ENCODE measurements at regions not wholly inside any gene's neighbourhood (a gene's known extent, or its start where the extent isn't known, plus 50 kb on each side); places are given as distances from the start of the nearest gene placed in this dataset.

GRCh38 chr18:75859533-75859932 lies 432.0 kb upstream of the SMIM21 start:
- no peak overlapping the region for H3K9ac ChIP-seq (ENCODE audit: insufficient read depth, low read length, poor library complexity, severe bottlenecking)
- H3K79me2 ChIP-seq (ENCODE audit: insufficient read depth, low read length) = no peaks in the 10 kb centered on the region
- H3K27ac ChIP-seq (ENCODE audit: low read depth in 1 of 2, low read length in 2 of 2) = no peak overlapping the region
- Mint-ChIP-seq H3K27me3 (ENCODE audit: low read depth in 3 of 3) (peaks cover 3 to 11% (median 8%) of the 10 kb centered on the region in 3 donors), H3K27ac (no peak overlapping the region), H3K4me1 (no peaks in the 10 kb centered on the region), H3K9me3 (peaks cover 0 to 12% (median 2%) of the 10 kb centered on the region in 7 donors), H3K4me3 (no peak overlapping the region), H3K36me3 (no peaks in the 10 kb centered on the region)
- no peaks in the 10 kb centered on the region for H3K4me1 ChIP-seq (ENCODE audit: control insufficient read depth in 1 of 2, insufficient read depth in 2 of 2, low read length in 2 of 2)
- H3K36me3 ChIP-seq (replicated peaks in 1 of 2; ENCODE audit: control insufficient read depth in 1 of 2, insufficient read depth in 2 of 2, low read length in 2 of 2) = no peaks in the 10 kb centered on the region
- no peak overlapping the region for H3K4me2 ChIP-seq (replicated peaks; ENCODE audit: extremely low read depth, low read length, poor library complexity, severe bottlenecking)
- WGBS (ENCODE audit: insufficient coverage) = 76% methylated on average over 4 of the region's 5 CpGs
- no peak overlapping the region for H2AFZ ChIP-seq (ENCODE audit: insufficient read depth, low read depth, low read length, poor library complexity, severe bottlenecking)
- peaks cover 0 to 8% of the 10 kb centered on the region in 2 donors for H3K9me3 ChIP-seq (replicated peaks in 1 of 2; ENCODE audit: control insufficient read depth in 1 of 2, insufficient read depth in 1 of 2, low read length in 2 of 2)
- no peak for TF ChIP-seq CTCF (IDR thresholded peaks at IDR 0.05)
- no peak for DNase-seq
- intact Hi-C loops (cut with micrococcal nuclease) = no loop called here
- H4K20me1 ChIP-seq (ENCODE audit: insufficient read depth, low read length) = no peaks in the 10 kb centered on the region
- H3K27me3 ChIP-seq (ENCODE audit: control insufficient read depth in 2 of 2, insufficient read depth in 2 of 2, low read length in 2 of 2) = no peaks in the 10 kb centered on the region
- no peak overlapping the region for H3K4me3 ChIP-seq (replicated peaks in 1 of 3; ENCODE audit: low read depth in 2 of 3, low read length in 3 of 3)

GRCh38 chr18:75858754-75859153 lies 431.3 kb upstream of the SMIM21 start:
- H3K4me1 ChIP-seq (ENCODE audit: control insufficient read depth in 1 of 2, insufficient read depth in 2 of 2, low read length in 2 of 2) = no peaks in the 10 kb centered on the region
- H3K27me3 ChIP-seq (ENCODE audit: control insufficient read depth in 2 of 2, insufficient read depth in 2 of 2, low read length in 2 of 2) = no peaks in the 10 kb centered on the region
- no peak for DNase-seq
- no peak overlapping the region for H3K9ac ChIP-seq (ENCODE audit: insufficient read depth, low read length, poor library complexity, severe bottlenecking)
- H3K9me3 Mint-ChIP-seq = peaks cover 0 to 16% (median 2%) of the 10 kb centered on the region in 7 donors
- no peaks in the 10 kb centered on the region for H3K36me3 ChIP-seq (replicated peaks in 1 of 2; ENCODE audit: control insufficient read depth in 1 of 2, insufficient read depth in 2 of 2, low read length in 2 of 2)
- peaks cover 0 to 8% of the 10 kb centered on the region in 2 donors for H3K9me3 ChIP-seq (replicated peaks in 1 of 2; ENCODE audit: control insufficient read depth in 1 of 2, insufficient read depth in 1 of 2, low read length in 2 of 2)
- H4K20me1 ChIP-seq (ENCODE audit: insufficient read depth, low read length) = no peaks in the 10 kb centered on the region
- peaks cover 3 to 8% (median 8%) of the 10 kb centered on the region in 3 donors for H3K27me3 Mint-ChIP-seq (ENCODE audit: low read depth in 3 of 3)
- H3K27ac Mint-ChIP-seq = no peak overlapping the region
- TF ChIP-seq CTCF (IDR thresholded peaks at IDR 0.05) = no peak
- no peak overlapping the region for H3K27ac ChIP-seq (ENCODE audit: low read depth in 1 of 2, low read length in 2 of 2)
- H3K36me3 Mint-ChIP-seq = no peaks in the 10 kb centered on the region
- intact Hi-C loops (cut with micrococcal nuclease) = no loop called here
- H3K4me2 ChIP-seq (replicated peaks; ENCODE audit: extremely low read depth, low read length, poor library complexity, severe bottlenecking) = no peak overlapping the region
- no CpG with 5 or more reads among the region's 2 CpGs for WGBS (ENCODE audit: insufficient coverage)
- H3K4me3 Mint-ChIP-seq = no peak overlapping the region
- no peak overlapping the region for H3K4me3 ChIP-seq (replicated peaks in 1 of 3; ENCODE audit: low read depth in 2 of 3, low read length in 3 of 3)
- no peak overlapping the region for H2AFZ ChIP-seq (ENCODE audit: insufficient read depth, low read depth, low read length, poor library complexity, severe bottlenecking)
- no peaks in the 10 kb centered on the region for H3K79me2 ChIP-seq (ENCODE audit: insufficient read depth, low read length)
- H3K4me1 Mint-ChIP-seq = no peaks in the 10 kb centered on the region
